Stomach (tissue), 4 donors: ENCODE measurements at regions not wholly inside any gene's neighbourhood (a gene's known extent, or its start where the extent isn't known, plus 50 kb on each side); places are given as distances from the start of the nearest gene placed in this dataset.

Experiments
- EP300 ChIP-seq: sonication (generic); formaldehyde crosslinking; IDR thresholded peaks from one replicate; pipeline ENCODE4 v1.6.1; 2017; ENCODE audit warnings: antibody characterized with exemption
- POLR2A ChIP-seq, 4 donors: fragments of 450-650 bp; IDR thresholded peaks; one replicate each; pipeline ENCODE4 v1.6.1; 2016; ENCODE audit warnings: antibody characterized with exemption in 4 of 4, control low read depth in 2 of 4, mild to moderate bottlenecking in 1 of 4, moderate library complexity in 1 of 4
- POLR2AphosphoS5 ChIP-seq, 3 donors: sonication (generic); formaldehyde crosslinking; IDR thresholded peaks; one replicate each; pipeline ENCODE4 v1.6.1; 2016; ENCODE audit warnings: antibody characterized with exemption in 3 of 3
- TF ChIP-seq, protein P1 (sequence below), 7 experiments: fragments of 450-650 bp in 4 of 7; fragments of 200-600 bp in 3 of 7; sonication (generic) in 3 of 7; IDR thresholded peaks; one replicate each; pipeline ENCODE4 v1.5.1; 2016 to 2019; ENCODE audit warnings: antibody characterized with exemption in 7 of 7, control low read depth in 2 of 7, mild to moderate bottlenecking in 1 of 7

DNA sequence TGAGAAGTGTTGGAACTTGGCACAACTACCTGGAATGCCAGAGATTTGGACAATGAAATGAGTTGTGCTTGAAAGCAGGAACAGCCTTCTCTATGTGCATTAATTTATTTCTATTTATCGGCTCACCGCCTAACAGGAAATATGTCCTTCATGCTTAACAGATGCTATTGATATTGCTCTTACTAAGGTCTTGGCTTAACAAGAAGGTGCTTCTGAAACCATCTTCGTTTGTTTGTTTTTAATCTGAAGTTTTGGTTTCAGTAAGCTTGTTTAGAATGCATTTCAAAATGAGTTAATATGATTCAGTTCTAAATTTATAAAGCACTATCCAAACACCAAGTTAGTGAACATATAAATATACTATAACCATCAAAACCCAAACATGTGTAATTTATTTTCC, 898.3 kb upstream of the B3GALT2 start:
- TF ChIP-seq EP300 (no peak), POLR2A (IDR thresholded peaks at IDR 0.05) (no peak), POLR2AphosphoS5 (IDR thresholded peaks at IDR 0.05) (no peak)
- TF ChIP-seq, protein P1, sequence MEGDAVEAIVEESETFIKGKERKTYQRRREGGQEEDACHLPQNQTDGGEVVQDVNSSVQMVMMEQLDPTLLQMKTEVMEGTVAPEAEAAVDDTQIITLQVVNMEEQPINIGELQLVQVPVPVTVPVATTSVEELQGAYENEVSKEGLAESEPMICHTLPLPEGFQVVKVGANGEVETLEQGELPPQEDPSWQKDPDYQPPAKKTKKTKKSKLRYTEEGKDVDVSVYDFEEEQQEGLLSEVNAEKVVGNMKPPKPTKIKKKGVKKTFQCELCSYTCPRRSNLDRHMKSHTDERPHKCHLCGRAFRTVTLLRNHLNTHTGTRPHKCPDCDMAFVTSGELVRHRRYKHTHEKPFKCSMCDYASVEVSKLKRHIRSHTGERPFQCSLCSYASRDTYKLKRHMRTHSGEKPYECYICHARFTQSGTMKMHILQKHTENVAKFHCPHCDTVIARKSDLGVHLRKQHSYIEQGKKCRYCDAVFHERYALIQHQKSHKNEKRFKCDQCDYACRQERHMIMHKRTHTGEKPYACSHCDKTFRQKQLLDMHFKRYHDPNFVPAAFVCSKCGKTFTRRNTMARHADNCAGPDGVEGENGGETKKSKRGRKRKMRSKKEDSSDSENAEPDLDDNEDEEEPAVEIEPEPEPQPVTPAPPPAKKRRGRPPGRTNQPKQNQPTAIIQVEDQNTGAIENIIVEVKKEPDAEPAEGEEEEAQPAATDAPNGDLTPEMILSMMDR (IDR thresholded peaks at IDR 0.05) = no peak
